Transverse colon (tissue), 4 donors: ENCODE measurements at regions not wholly inside any gene's neighbourhood (a gene's known extent, or its start where the extent isn't known, plus 50 kb on each side); places are given as distances from the start of the nearest gene placed in this dataset.

ENCODE experiments used
- CTCF ChIP-seq, 5 experiments: fragments of 200-600 bp in 3 of 5; fragments of 450-650 bp in 2 of 5; sonication (generic) in 3 of 5; IDR thresholded peaks; 1 replicate in 2 of 5; 2 replicates in 3 of 5; pipeline ENCODE4 v1.5.1; 2016 to 2017; ENCODE audit warnings: antibody characterized with exemption in 5 of 5, inconsistent platforms in 3 of 5, mild to moderate bottlenecking in 2 of 5, moderate library complexity in 1 of 5
- EP300 ChIP-seq: sonication (generic); formaldehyde crosslinking; IDR thresholded peaks from one replicate; pipeline ENCODE4 v1.6.1; 2017; ENCODE audit warnings: antibody characterized with exemption, low read depth
- POLR2A ChIP-seq: fragments of 450-650 bp; IDR thresholded peaks from one replicate; pipeline ENCODE4 v1.6.1; 2016; ENCODE audit warnings: antibody characterized with exemption, mild to moderate bottlenecking, moderate library complexity
- POLR2AphosphoS5 ChIP-seq, 3 donors: sonication (generic); formaldehyde crosslinking; IDR thresholded peaks; one replicate each; pipeline ENCODE4 v1.6.1; 2016; ENCODE audit warnings: antibody characterized with exemption in 3 of 3

GRCh38 chr6:115362234-115362633, 698.5 kb downstream of the FRK start:
- TF ChIP-seq CTCF (IDR thresholded peaks at IDR 0.05) (no peak), POLR2A (no peak), EP300 (no peak), POLR2AphosphoS5 (IDR thresholded peaks at IDR 0.05) (no peak)
